ENCODE measurements at regions not wholly inside any gene's neighbourhood (a gene's known extent, or its start where the extent isn't known, plus 50 kb on each side); places are given as distances from the start of the nearest gene placed in this dataset.
"Not testable (repeated sequence)": the region's sequence is repeated elsewhere in the genome, so short reads cannot be mapped to it uniquely, and the experiment has no call there.

- no peak overlapping the region for H3K4me2 ChIP-seq
- no peaks in the 10 kb centered on the region for H3K4me1 ChIP-seq (ENCODE audit: low read depth, poor library complexity, severe bottlenecking)
- H3K4me3 ChIP-seq (IDR thresholded peaks at IDR 0.05; ENCODE audit: insufficient read depth, low read depth, low read length), result no peak overlapping the region
- no peaks in the 10 kb centered on the region for H3K36me3 ChIP-seq (ENCODE audit: insufficient read depth)
- H4K20me1 ChIP-seq (ENCODE audit: insufficient read depth), result no peaks in the 10 kb centered on the region
- no peak overlapping the region for H2AFZ ChIP-seq (ENCODE audit: low read depth)
- no peak for TF ChIP-seq CTCF (conservative IDR thresholded peaks at IDR 0.05; ENCODE audit: low read depth, low read length)
- no peak overlapping the region for H3K27ac ChIP-seq
- H3K27me3 ChIP-seq (ENCODE audit: insufficient read depth, low read depth), result no peaks in the 10 kb centered on the region
- no peak overlapping the region for H3K9ac ChIP-seq
- H3K79me2 ChIP-seq (ENCODE audit: insufficient read depth, low read depth), result no peaks in the 10 kb centered on the region
These were observed 131.8 kb downstream of the IRX5 start for GRCh38 chr16:55062442-55062841.

GRCh38 chr16:55072976-55073375, 142.3 kb downstream of the IRX5 start:
- Histone ChIP-seq H3K4me2 (no peak overlapping the region), H2AFZ (ENCODE audit: low read depth) (no peak overlapping the region)

DNA sequence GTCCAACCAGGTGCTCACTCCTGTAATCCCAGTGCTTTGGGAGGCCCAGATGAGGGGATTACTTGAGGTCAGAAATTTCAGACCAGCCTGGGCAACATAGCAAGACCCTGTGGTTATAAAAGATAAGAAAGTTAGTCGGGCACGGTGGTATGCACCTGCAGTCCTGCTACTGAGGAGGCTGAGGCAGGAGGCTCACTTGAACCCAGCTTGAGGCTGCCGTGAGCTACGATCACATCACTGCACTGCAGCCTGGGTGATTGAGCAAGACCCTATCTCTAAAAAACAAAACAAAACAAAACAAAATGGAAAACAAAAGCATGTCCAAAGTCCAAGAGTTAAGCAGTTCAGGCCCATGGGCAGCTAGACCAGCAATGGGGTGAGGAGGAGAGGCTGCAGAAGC, 143.2 kb downstream of the IRX5 start:
- no peak overlapping the region for H2AFZ ChIP-seq (ENCODE audit: low read depth)

More at GRCh38 chr16:55072976-55073375, 142.3 kb downstream of the IRX5 start:
- no peaks in the 10 kb centered on the region for H3K27me3 ChIP-seq (ENCODE audit: insufficient read depth, low read depth)
- no peaks in the 10 kb centered on the region for H3K36me3 ChIP-seq (ENCODE audit: insufficient read depth)
- H3K79me2 ChIP-seq (ENCODE audit: insufficient read depth, low read depth), result no peaks in the 10 kb centered on the region
- no peaks in the 10 kb centered on the region for H3K4me1 ChIP-seq (ENCODE audit: low read depth, poor library complexity, severe bottlenecking)
- H3K9ac ChIP-seq, result no peak overlapping the region
- H3K27ac ChIP-seq, result no peak overlapping the region
- no peaks in the 10 kb centered on the region for H4K20me1 ChIP-seq (ENCODE audit: insufficient read depth)
- no peak overlapping the region for H3K4me3 ChIP-seq (IDR thresholded peaks at IDR 0.05; ENCODE audit: insufficient read depth, low read depth, low read length)
- TF ChIP-seq CTCF (conservative IDR thresholded peaks at IDR 0.05; ENCODE audit: low read depth, low read length), result no peak

DNA sequence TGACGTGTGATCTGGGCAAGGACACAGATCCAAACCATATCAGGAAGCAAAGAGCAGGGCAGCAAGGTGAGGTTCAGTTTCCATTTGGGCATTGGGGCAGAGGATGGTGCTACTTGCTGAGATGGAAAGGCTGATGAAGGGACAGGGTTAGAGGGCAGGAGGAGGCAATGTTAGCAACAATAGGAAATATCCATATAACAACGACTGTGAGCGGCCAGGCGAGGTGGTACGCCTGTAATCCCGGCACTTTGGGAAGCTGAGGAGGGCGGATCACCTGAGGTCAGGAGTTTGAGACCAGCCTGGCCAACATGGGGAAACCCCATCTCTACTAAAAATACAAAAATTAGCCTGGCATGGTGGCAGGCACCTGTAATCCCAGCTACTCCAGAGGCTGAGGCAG, 144.5 kb downstream of the IRX5 start:
- not testable (repeated sequence) for H3K27ac ChIP-seq; H3K4me3 ChIP-seq (IDR thresholded peaks at IDR 0.05; ENCODE audit: insufficient read depth, low read depth, low read length); H3K4me1 ChIP-seq (ENCODE audit: low read depth, poor library complexity, severe bottlenecking); H3K36me3 ChIP-seq (ENCODE audit: insufficient read depth); H3K9ac ChIP-seq; H3K79me2 ChIP-seq (ENCODE audit: insufficient read depth, low read depth); H3K4me2 ChIP-seq; H4K20me1 ChIP-seq (ENCODE audit: insufficient read depth); H2AFZ ChIP-seq (ENCODE audit: low read depth); H3K27me3 ChIP-seq (ENCODE audit: insufficient read depth, low read depth)

More for the DNA sequence above, 143.2 kb downstream of the IRX5 start:
- no peaks in the 10 kb centered on the region for H3K4me1 ChIP-seq (ENCODE audit: low read depth, poor library complexity, severe bottlenecking)
- H3K9ac ChIP-seq, result no peak overlapping the region
- no peak for TF ChIP-seq CTCF (conservative IDR thresholded peaks at IDR 0.05; ENCODE audit: low read depth, low read length)
- H3K4me2 ChIP-seq, result no peak overlapping the region
- no peaks in the 10 kb centered on the region for H4K20me1 ChIP-seq (ENCODE audit: insufficient read depth)
- no peaks in the 10 kb centered on the region for H3K79me2 ChIP-seq (ENCODE audit: insufficient read depth, low read depth)
- no peaks in the 10 kb centered on the region for H3K27me3 ChIP-seq (ENCODE audit: insufficient read depth, low read depth)
- H3K27ac ChIP-seq, result no peak overlapping the region
- no peak overlapping the region for H3K4me3 ChIP-seq (IDR thresholded peaks at IDR 0.05; ENCODE audit: insufficient read depth, low read depth, low read length)
- no peaks in the 10 kb centered on the region for H3K36me3 ChIP-seq (ENCODE audit: insufficient read depth)

DNA sequence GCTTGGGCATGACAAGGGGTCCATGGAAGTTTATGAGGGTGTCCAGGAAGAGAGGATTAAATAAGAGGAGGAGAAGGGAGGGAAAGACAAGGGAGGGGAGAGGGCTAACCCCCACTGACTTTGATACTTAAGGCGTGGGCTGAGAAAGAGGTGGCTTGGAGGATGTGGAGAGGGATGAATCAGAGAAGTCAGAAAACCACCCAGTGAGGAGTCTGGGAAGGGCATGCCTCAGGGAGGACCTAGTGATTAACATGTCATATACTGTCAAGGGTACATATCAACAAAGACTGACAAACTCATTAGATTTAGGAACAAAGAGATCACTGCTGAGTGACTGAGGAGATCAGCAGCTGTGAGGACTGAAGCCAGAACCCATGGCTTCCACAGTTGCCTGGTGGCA, 145.4 kb downstream of the IRX5 start:
- Histone ChIP-seq H3K79me2 (ENCODE audit: insufficient read depth, low read depth) (no peaks in the 10 kb centered on the region), H4K20me1 (ENCODE audit: insufficient read depth) (no peaks in the 10 kb centered on the region), H3K27ac (no peak overlapping the region), H3K4me2 (no peak overlapping the region), H3K9ac (no peak overlapping the region), H3K4me3 (IDR thresholded peaks at IDR 0.05; ENCODE audit: insufficient read depth, low read depth, low read length) (no peak overlapping the region), H3K4me1 (ENCODE audit: low read depth, poor library complexity, severe bottlenecking) (no peaks in the 10 kb centered on the region), H3K36me3 (ENCODE audit: insufficient read depth) (no peaks in the 10 kb centered on the region), H3K27me3 (ENCODE audit: insufficient read depth, low read depth) (no peaks in the 10 kb centered on the region), H2AFZ (ENCODE audit: low read depth) (no peak overlapping the region)
- TF ChIP-seq CTCF (conservative IDR thresholded peaks at IDR 0.05; ENCODE audit: low read depth, low read length), result no peak
